Stomach (tissue), 8 donors: ENCODE measurements at regions not wholly inside any gene's neighbourhood (a gene's known extent, or its start where the extent isn't known, plus 50 kb on each side); places are given as distances from the start of the nearest gene placed in this dataset.

Experiments
- DNase-seq, 2 donors: peaks; one replicate each; pipeline versions ENCODE4 v3.0.0 to v3.0.0-alpha.2; 2013 to 2019
- H3K27ac ChIP-seq, 5 donors: fragments of 200-600 bp in 4 of 5; sonication (generic) in 4 of 5; one replicate each; pipeline ENCODE4 v1.5.1; 2013 to 2019; ENCODE audit warnings: mild to moderate bottlenecking in 1 of 5, moderate library complexity in 1 of 5
- H3K27me3 ChIP-seq, 3 donors: fragments of 200-600 bp; sonication (generic); one replicate each; pipeline ENCODE4 v1.5.1; 2017 to 2019; ENCODE audit warnings: mixed run types in 1 of 3
- H3K36me3 ChIP-seq, 4 donors: fragments of 200-600 bp; sonication (generic); 1 replicate in 3 of 4; 2 replicates in 1 of 4; pipeline ENCODE4 v1.5.1; 2016 to 2019
- H3K4me1 ChIP-seq, 4 donors: fragments of 200-600 bp; sonication (generic); one replicate each; pipeline ENCODE4 v1.5.1; 2016 to 2019
- H3K4me3 ChIP-seq, 4 donors: fragments of 200-600 bp; sonication (generic) in 3 of 4; one replicate each; pipeline ENCODE4 v1.5.1; 2016 to 2019; ENCODE audit warnings: mild to moderate bottlenecking in 1 of 4
- H3K9me3 ChIP-seq, 4 donors: fragments of 200-600 bp; sonication (generic); one replicate each; pipeline ENCODE4 v1.5.1; 2016 to 2019
- EP300 ChIP-seq: sonication (generic); formaldehyde crosslinking; IDR thresholded peaks from one replicate; pipeline ENCODE4 v1.6.1; 2017; ENCODE audit warnings: antibody characterized with exemption
- POLR2A ChIP-seq, 4 donors: fragments of 450-650 bp; IDR thresholded peaks; one replicate each; pipeline ENCODE4 v1.6.1; 2016; ENCODE audit warnings: antibody characterized with exemption in 4 of 4, control low read depth in 2 of 4, mild to moderate bottlenecking in 1 of 4, moderate library complexity in 1 of 4
- POLR2AphosphoS5 ChIP-seq, 3 donors: sonication (generic); formaldehyde crosslinking; IDR thresholded peaks; one replicate each; pipeline ENCODE4 v1.6.1; 2016; ENCODE audit warnings: antibody characterized with exemption in 3 of 3
- WGBS, 5 donors: extraction: QIAGEN DNeasy Blood & Tissue Kit in 3 of 5; methylation state at CpG; one replicate each; pipeline versions ENCODE4 v1.1.5 to v1.1.7; 2013 to 2018; 5-methylcytosine and 5-hydroxymethylcytosine counted together
- intact Hi-C: fragments of 100-400 bp; cut with DNase I; formaldehyde crosslinking; loops from one replicate; pipeline ENCODE4 v1.15.1; 2023; ENCODE audit warnings: low total_unique reads
- TF ChIP-seq, protein P1 (sequence below), 7 experiments: fragments of 450-650 bp in 4 of 7; fragments of 200-600 bp in 3 of 7; sonication (generic) in 3 of 7; IDR thresholded peaks; one replicate each; pipeline ENCODE4 v1.5.1; 2016 to 2019; ENCODE audit warnings: antibody characterized with exemption in 7 of 7, control low read depth in 2 of 7, mild to moderate bottlenecking in 1 of 7
- donor health status: healthy with polysubstance abuse.
- donor health status: Bipolar disorder and iron deficiency.
- donor health status: healthy.

DNA sequence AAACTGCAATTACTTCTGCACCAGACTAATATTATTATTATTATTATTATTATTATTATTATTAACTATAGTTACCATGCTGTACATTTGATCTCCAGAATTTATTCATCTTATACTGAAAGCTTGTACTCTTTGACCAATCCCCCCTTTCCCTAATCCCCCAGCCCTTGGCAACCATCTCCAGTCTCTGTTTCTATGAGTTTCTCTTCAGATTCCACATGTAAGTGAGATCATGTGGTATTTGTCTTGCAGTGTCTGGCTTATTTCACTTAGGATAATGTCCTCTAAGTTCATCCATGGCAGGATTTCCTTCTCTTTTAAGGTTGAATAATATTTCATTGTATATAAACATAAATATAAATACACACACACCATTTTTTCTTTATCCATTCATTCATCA lies 287.0 kb upstream of the DAB2 start:
- intact Hi-C loops = no loop called here
- DNase-seq = peak in 1 of 2 donors; percentile 16
- Histone ChIP-seq H3K27ac (no peak overlapping the region), H3K36me3 (no peaks in the 10 kb centered on the region), H3K4me1 (peaks cover 0 to 19% (median 0%) of the 10 kb centered on the region in 4 donors), H3K4me3 (no peak overlapping the region), H3K27me3 (no peaks in the 10 kb centered on the region), H3K9me3 (no peaks in the 10 kb centered on the region)
- TF ChIP-seq, protein P1, sequence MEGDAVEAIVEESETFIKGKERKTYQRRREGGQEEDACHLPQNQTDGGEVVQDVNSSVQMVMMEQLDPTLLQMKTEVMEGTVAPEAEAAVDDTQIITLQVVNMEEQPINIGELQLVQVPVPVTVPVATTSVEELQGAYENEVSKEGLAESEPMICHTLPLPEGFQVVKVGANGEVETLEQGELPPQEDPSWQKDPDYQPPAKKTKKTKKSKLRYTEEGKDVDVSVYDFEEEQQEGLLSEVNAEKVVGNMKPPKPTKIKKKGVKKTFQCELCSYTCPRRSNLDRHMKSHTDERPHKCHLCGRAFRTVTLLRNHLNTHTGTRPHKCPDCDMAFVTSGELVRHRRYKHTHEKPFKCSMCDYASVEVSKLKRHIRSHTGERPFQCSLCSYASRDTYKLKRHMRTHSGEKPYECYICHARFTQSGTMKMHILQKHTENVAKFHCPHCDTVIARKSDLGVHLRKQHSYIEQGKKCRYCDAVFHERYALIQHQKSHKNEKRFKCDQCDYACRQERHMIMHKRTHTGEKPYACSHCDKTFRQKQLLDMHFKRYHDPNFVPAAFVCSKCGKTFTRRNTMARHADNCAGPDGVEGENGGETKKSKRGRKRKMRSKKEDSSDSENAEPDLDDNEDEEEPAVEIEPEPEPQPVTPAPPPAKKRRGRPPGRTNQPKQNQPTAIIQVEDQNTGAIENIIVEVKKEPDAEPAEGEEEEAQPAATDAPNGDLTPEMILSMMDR (IDR thresholded peaks at IDR 0.05) = no peak
- TF ChIP-seq POLR2A (IDR thresholded peaks at IDR 0.05) (no peak), POLR2AphosphoS5 (IDR thresholded peaks at IDR 0.05) (no peak), EP300 (no peak)

GRCh38 chr5:39709032-39709431 lies 284.3 kb upstream of the DAB2 start:
- no peak for TF ChIP-seq POLR2AphosphoS5 (IDR thresholded peaks at IDR 0.05)
- TF ChIP-seq POLR2A (IDR thresholded peaks at IDR 0.05) = no peak
- TF ChIP-seq, protein P1 (IDR thresholded peaks at IDR 0.05) = no peak
- no peak for TF ChIP-seq EP300
- intact Hi-C loops = no loop called here
- Histone ChIP-seq H3K36me3 (no peaks in the 10 kb centered on the region), H3K4me1 (peaks cover 0 to 7% (median 0%) of the 10 kb centered on the region in 4 donors), H3K9me3 (no peaks in the 10 kb centered on the region), H3K27me3 (no peaks in the 10 kb centered on the region), H3K27ac (no peak overlapping the region), H3K4me3 (no peak overlapping the region)
- no peak for DNase-seq
- 37 to 65% (median 50%) methylated on average over 4 of the region's 4 CpGs for WGBS, 5 donors

DNA sequence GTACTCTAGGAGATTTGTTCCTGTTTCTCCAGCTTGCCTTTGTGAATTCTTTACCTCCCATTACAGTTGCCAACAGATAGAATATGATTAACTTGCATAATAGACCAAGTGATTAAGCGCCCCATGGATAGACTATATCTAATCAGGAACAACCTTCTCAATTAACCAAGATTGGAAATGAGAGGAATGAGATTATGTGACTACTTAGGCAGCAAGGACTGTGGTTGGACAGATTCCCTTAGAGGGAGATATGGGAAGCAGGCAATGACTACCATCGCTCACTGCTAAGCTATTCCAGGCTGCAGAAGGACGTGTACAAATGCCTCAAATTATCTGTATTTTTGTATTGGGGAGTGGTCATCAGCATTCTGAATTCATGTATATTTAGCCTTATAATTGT lies 278.1 kb upstream of the DAB2 start:
- H3K9me3 ChIP-seq = no peaks in the 10 kb centered on the region
- no peak overlapping the region for H3K4me3 ChIP-seq
- intact Hi-C loops = no loop called here
- H3K36me3 ChIP-seq = no peaks in the 10 kb centered on the region
- H3K27me3 ChIP-seq = no peaks in the 10 kb centered on the region
- no peak overlapping the region for H3K27ac ChIP-seq
- WGBS, 5 donors = 34 to 56% (median 40%) methylated on average over 3 of the region's 3 CpGs
- peaks cover 0 to 6% (median 1%) of the 10 kb centered on the region in 4 donors for H3K4me1 ChIP-seq
- DNase-seq = no peak
- TF ChIP-seq EP300 (no peak), POLR2AphosphoS5 (IDR thresholded peaks at IDR 0.05) (peak in 1 of 3 donors; percentile 59)

- Histone ChIP-seq H3K27ac (no peak overlapping the region), H3K4me1 (peaks cover 0 to 16% (median 10%) of the 10 kb centered on the region in 4 donors), H3K27me3 (no peaks in the 10 kb centered on the region), H3K9me3 (no peaks in the 10 kb centered on the region), H3K4me3 (no peak overlapping the region), H3K36me3 (no peaks in the 10 kb centered on the region)
- TF ChIP-seq, protein P1 (IDR thresholded peaks at IDR 0.05) = no peak
- TF ChIP-seq EP300 = no peak
- TF ChIP-seq POLR2A (IDR thresholded peaks at IDR 0.05) = no peak
- TF ChIP-seq POLR2AphosphoS5 (IDR thresholded peaks at IDR 0.05) = no peak
- DNase-seq = no peak
- WGBS, 5 donors = 64 to 82% (median 72%) methylated on average over 1 of the region's 1 CpG
- intact Hi-C loops = no loop called here
Measured at GRCh38 chr5:39700523-39700922, 275.7 kb upstream of the DAB2 start.

DNA sequence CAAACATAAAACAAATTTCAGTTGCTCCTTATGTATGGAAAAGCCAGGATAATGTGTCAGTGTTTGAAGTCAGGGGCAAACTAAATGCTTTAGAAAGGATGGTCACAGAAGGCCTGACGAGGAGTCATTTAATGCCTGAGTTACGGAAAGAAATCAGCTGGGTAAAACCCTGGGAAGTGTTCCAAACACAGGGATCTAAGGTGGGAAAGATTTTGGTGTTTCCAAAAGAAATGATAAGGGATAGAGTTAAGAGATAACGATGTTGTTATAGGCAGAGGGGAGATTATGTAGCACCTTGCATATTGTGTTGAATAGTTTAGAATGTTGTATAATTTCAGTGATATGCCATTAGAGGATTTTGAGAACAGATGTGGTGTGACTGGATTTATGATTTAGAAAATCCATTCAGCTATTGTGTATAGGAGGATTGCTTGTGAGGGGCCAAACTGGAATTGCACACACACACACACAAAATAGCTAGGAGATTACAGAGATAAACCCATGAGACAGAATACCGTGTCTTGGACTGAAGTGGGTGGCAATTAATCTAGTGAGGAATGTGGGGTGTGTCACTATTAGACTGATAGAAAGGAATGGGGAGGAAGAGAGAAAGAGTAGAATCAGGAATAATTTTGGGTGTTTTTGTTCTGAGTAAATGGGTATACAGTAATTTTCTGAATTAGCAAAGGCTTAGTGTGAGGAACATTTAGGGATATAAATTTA lies 274.2 kb upstream of the DAB2 start:
- Histone ChIP-seq H3K27ac (no peak overlapping the region), H3K4me3 (no peak overlapping the region), H3K4me1 (peaks cover 0 to 16% (median 10%) of the 10 kb centered on the region in 4 donors), H3K9me3 (no peaks in the 10 kb centered on the region), H3K27me3 (no peaks in the 10 kb centered on the region), H3K36me3 (no peaks in the 10 kb centered on the region)
- intact Hi-C loops = no loop called here
- no peak for DNase-seq
- TF ChIP-seq EP300 (no peak), POLR2A (IDR thresholded peaks at IDR 0.05) (no peak), POLR2AphosphoS5 (IDR thresholded peaks at IDR 0.05) (no peak)
- TF ChIP-seq, protein P1 (IDR thresholded peaks at IDR 0.05) = no peak
- 32 to 47% (median 38%) methylated on average over 4 of the region's 4 CpGs for WGBS, 5 donors
